HCT116 (cell line): ENCODE measurements at regions not wholly inside any gene's neighbourhood (a gene's known extent, or its start where the extent isn't known, plus 50 kb on each side); places are given as distances from the start of the nearest gene placed in this dataset.

Experiments
- EGR1 ChIP-seq: IDR thresholded peaks from 2 replicates; pipeline ENCODE4 v1.6.1; 2012; ENCODE audit warnings: low read depth
- EZH2 ChIP-seq: fragments of 200-600 bp; sonication (generic); IDR thresholded peaks from 2 replicates; pipeline ENCODE4 v1.6.1; 2017; ENCODE audit warnings: antibody characterized with exemption, mixed run types
- POLR2AphosphoS5 ChIP-seq: IDR thresholded peaks from 2 replicates; pipeline ENCODE4 v1.6.1; 2011; ENCODE audit warnings: mild to moderate bottlenecking, low read depth, low read length, moderate library complexity
- TF ChIP-seq, protein P1 (sequence below), 3 experiments: fragments of 200-600 bp in 1 of 3; sonication (generic) in 1 of 3; IDR thresholded peaks in 2 of 3; conservative IDR thresholded peaks in 1 of 3; 2 replicates each; pipeline ENCODE4 v1.5.1; 2012 to 2017; ENCODE audit warnings: low read depth in 2 of 3, low read length in 2 of 3, antibody characterized with exemption in 1 of 3, borderline replicate concordance in 1 of 3, control low read depth in 1 of 3, mild to moderate bottlenecking in 1 of 3, mixed read lengths in 1 of 3, mixed run types in 1 of 3, moderate library complexity in 1 of 3; ENCODE audit not compliant: insufficient read depth in 1 of 3
- TF ChIP-seq, protein P2 (sequence below): IDR thresholded peaks from 2 replicates; pipeline ENCODE4 v1.6.1; 2012

DNA sequence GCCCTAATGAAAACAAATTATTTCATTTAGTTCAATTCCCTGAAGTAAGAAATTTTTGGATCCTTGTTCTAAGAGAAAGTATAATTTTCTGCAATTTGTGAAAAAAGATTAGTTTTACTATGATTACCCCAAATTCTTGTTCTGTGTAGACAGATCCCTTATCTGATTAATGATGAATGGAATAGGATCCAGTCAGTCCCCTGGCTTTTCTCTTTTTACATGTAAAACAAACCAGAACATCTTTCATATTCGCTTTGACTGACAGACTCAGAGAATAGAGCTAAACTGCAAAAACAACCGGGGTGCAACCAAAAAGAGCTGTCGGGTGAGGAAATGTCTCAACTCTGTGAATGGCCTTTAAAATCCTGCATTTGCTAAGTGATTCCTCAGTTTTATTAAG is 93.4 kb upstream of the VEGFC start:
- TF ChIP-seq, protein P1, sequence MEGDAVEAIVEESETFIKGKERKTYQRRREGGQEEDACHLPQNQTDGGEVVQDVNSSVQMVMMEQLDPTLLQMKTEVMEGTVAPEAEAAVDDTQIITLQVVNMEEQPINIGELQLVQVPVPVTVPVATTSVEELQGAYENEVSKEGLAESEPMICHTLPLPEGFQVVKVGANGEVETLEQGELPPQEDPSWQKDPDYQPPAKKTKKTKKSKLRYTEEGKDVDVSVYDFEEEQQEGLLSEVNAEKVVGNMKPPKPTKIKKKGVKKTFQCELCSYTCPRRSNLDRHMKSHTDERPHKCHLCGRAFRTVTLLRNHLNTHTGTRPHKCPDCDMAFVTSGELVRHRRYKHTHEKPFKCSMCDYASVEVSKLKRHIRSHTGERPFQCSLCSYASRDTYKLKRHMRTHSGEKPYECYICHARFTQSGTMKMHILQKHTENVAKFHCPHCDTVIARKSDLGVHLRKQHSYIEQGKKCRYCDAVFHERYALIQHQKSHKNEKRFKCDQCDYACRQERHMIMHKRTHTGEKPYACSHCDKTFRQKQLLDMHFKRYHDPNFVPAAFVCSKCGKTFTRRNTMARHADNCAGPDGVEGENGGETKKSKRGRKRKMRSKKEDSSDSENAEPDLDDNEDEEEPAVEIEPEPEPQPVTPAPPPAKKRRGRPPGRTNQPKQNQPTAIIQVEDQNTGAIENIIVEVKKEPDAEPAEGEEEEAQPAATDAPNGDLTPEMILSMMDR (IDR thresholded peaks at IDR 0.05 in 2 of 3, conservative IDR thresholded peaks at IDR 0.05 in 1 of 3; ENCODE audit: borderline replicate concordance in 1 of 3, insufficient read depth in 1 of 3, low read depth in 2 of 3, low read length in 2 of 3) = no peak
- TF ChIP-seq EZH2 (no peak), POLR2AphosphoS5 (no peak), EGR1 (no peak)
- TF ChIP-seq, protein P2, sequence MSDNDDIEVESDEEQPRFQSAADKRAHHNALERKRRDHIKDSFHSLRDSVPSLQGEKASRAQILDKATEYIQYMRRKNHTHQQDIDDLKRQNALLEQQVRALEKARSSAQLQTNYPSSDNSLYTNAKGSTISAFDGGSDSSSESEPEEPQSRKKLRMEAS = no peak
